Lower leg skin (tissue), 4 donors: ENCODE measurements at regions not wholly inside any gene's neighbourhood (a gene's known extent, or its start where the extent isn't known, plus 50 kb on each side); places are given as distances from the start of the nearest gene placed in this dataset.

Source experiments
- DNase-seq, 2 donors: peaks; one replicate each; pipeline ENCODE4 v3.0.0-alpha.2; 2019; ENCODE audit warnings: low spot score in 2 of 2
- H3K4me3 ChIP-seq: fragments of 200-600 bp; sonication (generic); 2 replicates; pipeline ENCODE4 v1.5.1; 2017; ENCODE audit warnings: mild to moderate bottlenecking, low read depth; ENCODE audit not compliant: poor library complexity, severe bottlenecking
- POLR2A ChIP-seq, 2 donors: fragments of 450-650 bp; IDR thresholded peaks; one replicate each; pipeline ENCODE4 v1.6.1; 2016 to 2017; ENCODE audit warnings: antibody characterized with exemption in 2 of 2, mild to moderate bottlenecking in 1 of 2, moderate library complexity in 1 of 2
- WGBS, 2 donors: methylation state at CpG; one replicate each; pipeline ENCODE4 v1.1.5; 2018; 5-methylcytosine and 5-hydroxymethylcytosine counted together
- intact Hi-C: fragments of 100-400 bp; cut with DNase I; formaldehyde crosslinking; loops from one replicate; pipeline ENCODE4 v1.15.0; 2023; ENCODE audit warnings: low total_unique reads
- TF ChIP-seq, protein P1 (sequence below), 3 donors: fragments of 450-650 bp; IDR thresholded peaks; one replicate each; pipeline ENCODE4 v1.5.1; 2016; ENCODE audit warnings: antibody characterized with exemption in 3 of 3, mild to moderate bottlenecking in 3 of 3, moderate library complexity in 2 of 3

- intact Hi-C loops = no loop called here
These were observed 58.9 kb downstream of the NUDT11 start for GRCh38 chrX:51437521-51437920.

GRCh38 chrX:51435101-51435500, 61.3 kb downstream of the NUDT11 start:
- no peak overlapping the region for H3K4me3 ChIP-seq
- intact Hi-C loops = no loop called here
- no peak for TF ChIP-seq POLR2A (IDR thresholded peaks at IDR 0.05)
- TF ChIP-seq, protein P1, sequence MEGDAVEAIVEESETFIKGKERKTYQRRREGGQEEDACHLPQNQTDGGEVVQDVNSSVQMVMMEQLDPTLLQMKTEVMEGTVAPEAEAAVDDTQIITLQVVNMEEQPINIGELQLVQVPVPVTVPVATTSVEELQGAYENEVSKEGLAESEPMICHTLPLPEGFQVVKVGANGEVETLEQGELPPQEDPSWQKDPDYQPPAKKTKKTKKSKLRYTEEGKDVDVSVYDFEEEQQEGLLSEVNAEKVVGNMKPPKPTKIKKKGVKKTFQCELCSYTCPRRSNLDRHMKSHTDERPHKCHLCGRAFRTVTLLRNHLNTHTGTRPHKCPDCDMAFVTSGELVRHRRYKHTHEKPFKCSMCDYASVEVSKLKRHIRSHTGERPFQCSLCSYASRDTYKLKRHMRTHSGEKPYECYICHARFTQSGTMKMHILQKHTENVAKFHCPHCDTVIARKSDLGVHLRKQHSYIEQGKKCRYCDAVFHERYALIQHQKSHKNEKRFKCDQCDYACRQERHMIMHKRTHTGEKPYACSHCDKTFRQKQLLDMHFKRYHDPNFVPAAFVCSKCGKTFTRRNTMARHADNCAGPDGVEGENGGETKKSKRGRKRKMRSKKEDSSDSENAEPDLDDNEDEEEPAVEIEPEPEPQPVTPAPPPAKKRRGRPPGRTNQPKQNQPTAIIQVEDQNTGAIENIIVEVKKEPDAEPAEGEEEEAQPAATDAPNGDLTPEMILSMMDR (IDR thresholded peaks at IDR 0.05) = no peak
- 50 to 65% methylated on average over 1 of the region's 1 CpG for WGBS, 2 donors
- DNase-seq = no peak

More at GRCh38 chrX:51437521-51437920, 58.9 kb downstream of the NUDT11 start:
- H3K4me3 ChIP-seq = no peak overlapping the region
- no peak for DNase-seq
- 68 to 100% methylated on average over 1 of the region's 1 CpG for WGBS, 2 donors
- TF ChIP-seq, protein P1 (IDR thresholded peaks at IDR 0.05) = no peak
- TF ChIP-seq POLR2A (IDR thresholded peaks at IDR 0.05) = no peak

DNA sequence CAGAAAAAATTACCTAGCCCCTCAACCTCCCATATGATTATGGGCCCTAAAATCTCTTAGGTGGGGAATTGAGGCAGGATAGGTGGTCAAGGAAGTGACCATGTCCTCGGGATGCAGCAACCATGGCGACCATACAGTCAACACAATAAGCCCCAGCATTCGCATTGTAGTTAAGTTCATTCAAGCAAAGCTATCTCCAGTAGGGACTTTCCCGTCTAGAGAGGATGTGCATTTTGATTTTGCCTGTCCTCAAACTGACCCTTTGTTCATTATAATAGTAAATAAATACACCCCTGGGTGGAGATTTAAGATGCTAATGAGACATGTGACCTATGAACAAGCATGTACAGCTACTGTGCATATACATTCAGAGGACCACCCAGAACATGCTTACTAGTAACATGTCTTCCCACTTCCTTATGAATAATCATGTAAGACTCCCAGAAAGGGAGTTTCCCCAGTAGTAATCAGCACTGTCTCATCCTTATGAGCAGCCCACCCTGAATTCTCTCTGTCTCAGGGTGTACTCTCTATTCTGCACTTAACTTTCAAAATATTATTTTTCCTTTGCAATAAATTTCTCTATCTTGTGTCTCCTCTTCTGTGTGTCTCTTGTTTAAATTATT, 74.3 kb downstream of the NUDT11 start:
- intact Hi-C loops = no loop called here
- H3K4me3 ChIP-seq = no peak overlapping the region
- 51 to 65% methylated on average over 4 of the region's 4 CpGs for WGBS, 2 donors
- no peak for DNase-seq
- TF ChIP-seq, protein P1 (IDR thresholded peaks at IDR 0.05) = no peak
- no peak for TF ChIP-seq POLR2A (IDR thresholded peaks at IDR 0.05)

- TF ChIP-seq, protein P1 (IDR thresholded peaks at IDR 0.05) = no peak
- no peak for TF ChIP-seq POLR2A (IDR thresholded peaks at IDR 0.05)
- intact Hi-C loops = no loop called here
- H3K4me3 ChIP-seq = no peak overlapping the region
- DNase-seq = no peak
- 2 to 11% methylated on average over 5 of the region's 5 CpGs for WGBS, 2 donors
These were observed 75.8 kb downstream of the NUDT11 start for GRCh38 chrX:51420610-51421009.

GRCh38 chrX:51408462-51408861, 75.8 kb downstream of the NUDT10 start:
- H3K4me3 ChIP-seq = no peak overlapping the region
- TF ChIP-seq, protein P1 (IDR thresholded peaks at IDR 0.05) = no peak
- no peak for TF ChIP-seq POLR2A (IDR thresholded peaks at IDR 0.05)
- intact Hi-C loops = no loop called here
- WGBS, 2 donors = 90 to 92% methylated on average over 4 to 5 of the region's 5 CpGs
- no peak for DNase-seq
